ENCODE measurements at regions not wholly inside any gene's neighbourhood (a gene's known extent, or its start where the extent isn't known, plus 50 kb on each side); places are given as distances from the start of the nearest gene placed in this dataset.

GRCh38 chr7:146027243-146027642, 89.4 kb upstream of the CNTNAP2 start:
- TF ChIP-seq CTCF (IDR thresholded peaks at IDR 0.05) (no peak), POLR2A (IDR thresholded peaks at IDR 0.05) (no peak)
